Trophoblast cell (in vitro differentiated cells and primary cell): ENCODE measurements at regions not wholly inside any gene's neighbourhood (a gene's known extent, or its start where the extent isn't known, plus 50 kb on each side); places are given as distances from the start of the nearest gene placed in this dataset.

ENCODE experiments used
- DNase-seq, 2 donors: peaks; one replicate each; pipeline ENCODE4 v3.0.0-alpha.2; 2016
- H2AFZ ChIP-seq: 2 replicates; pipeline ENCODE4 v1.6.1; 2013; ENCODE audit warnings: low read length, moderate library complexity, mild to moderate bottlenecking; ENCODE audit not compliant: insufficient read depth, poor library complexity
- H2AK5ac ChIP-seq: 2 replicates; pipeline ENCODE4 v1.6.1; 2013; ENCODE audit warnings: mild to moderate bottlenecking, low read length
- H2BK120ac ChIP-seq: 2 replicates; pipeline ENCODE4 v1.6.1; 2013; ENCODE audit warnings: low read length, mild to moderate bottlenecking, moderate library complexity; ENCODE audit not compliant: insufficient read depth, poor library complexity
- H2BK12ac ChIP-seq: 2 replicates; pipeline ENCODE4 v1.6.1; 2013; ENCODE audit warnings: mild to moderate bottlenecking, low read length, moderate library complexity
- H2BK5ac ChIP-seq: 2 replicates; pipeline ENCODE4 v1.6.1; 2013; ENCODE audit warnings: low read length, low read depth, moderate library complexity, mild to moderate bottlenecking; ENCODE audit not compliant: poor library complexity
- H3K14ac ChIP-seq: 2 replicates; pipeline ENCODE4 v1.6.1; 2013; ENCODE audit warnings: mild to moderate bottlenecking, low read length
- H3K18ac ChIP-seq: 2 replicates; pipeline ENCODE4 v1.6.1; 2013; ENCODE audit warnings: mild to moderate bottlenecking, low read length
- H3K23ac ChIP-seq: 2 replicates; pipeline ENCODE4 v1.6.1; 2013; ENCODE audit warnings: low read length
- H3K27ac ChIP-seq: 2 replicates; pipeline ENCODE4 v1.5.1; 2013; ENCODE audit warnings: low read depth, mild to moderate bottlenecking, inconsistent platforms, low read length, moderate library complexity
- H3K27me3 ChIP-seq: 2 replicates; pipeline ENCODE4 v1.6.1; 2013; ENCODE audit warnings: inconsistent platforms, mild to moderate bottlenecking, low read length, moderate library complexity; ENCODE audit not compliant: insufficient read depth
- H3K36me3 ChIP-seq, 2 experiments: 1 replicate in 1 of 2; 2 replicates in 1 of 2; pipeline ENCODE4 v1.6.1; 2013; ENCODE audit warnings: low read length in 2 of 2, mild to moderate bottlenecking in 2 of 2, moderate library complexity in 1 of 2; ENCODE audit not compliant: insufficient read depth in 2 of 2, control insufficient read depth in 1 of 2
- H3K4ac ChIP-seq: 2 replicates; pipeline ENCODE4 v1.6.1; 2013; ENCODE audit warnings: low read depth, mild to moderate bottlenecking, low read length, moderate library complexity
- H3K4me1 ChIP-seq, 2 experiments: 1 replicate in 1 of 2; 2 replicates in 1 of 2; pipeline ENCODE4 v1.6.1; 2013; ENCODE audit warnings: low read length in 2 of 2, mild to moderate bottlenecking in 2 of 2, moderate library complexity in 1 of 2; ENCODE audit not compliant: insufficient read depth in 2 of 2, control insufficient read depth in 1 of 2
- H3K4me2 ChIP-seq: 2 replicates; pipeline ENCODE4 v1.6.1; 2013; ENCODE audit warnings: inconsistent platforms, mild to moderate bottlenecking, low read length, moderate library complexity
- H3K4me3 ChIP-seq: 2 replicates; pipeline ENCODE4 v1.5.1; 2013; ENCODE audit warnings: mild to moderate bottlenecking, low read depth, low read length, inconsistent platforms
- H3K79me1 ChIP-seq: one replicate; pipeline ENCODE4 v1.6.1; 2013; ENCODE audit warnings: low read length
- H3K79me2 ChIP-seq: 2 replicates; pipeline ENCODE4 v1.6.1; 2013; ENCODE audit warnings: low read length, mild to moderate bottlenecking; ENCODE audit not compliant: control insufficient read depth, insufficient read depth, poor library complexity
- H3K9ac ChIP-seq: 2 replicates; pipeline ENCODE4 v1.6.1; 2013; ENCODE audit warnings: mild to moderate bottlenecking, low read length
- H3K9me3 ChIP-seq: 2 replicates; pipeline ENCODE4 v1.6.1; 2013; ENCODE audit warnings: low read depth, mild to moderate bottlenecking, control low read depth, inconsistent platforms, low read length; ENCODE audit not compliant: insufficient read depth
- H4K12ac ChIP-seq: 2 replicates; pipeline ENCODE4 v1.6.1; 2013; ENCODE audit warnings: low read depth, mild to moderate bottlenecking, low read length, moderate library complexity
- H4K8ac ChIP-seq: 2 replicates; pipeline ENCODE4 v1.6.1; 2013; ENCODE audit warnings: low read depth, mild to moderate bottlenecking, low read length, moderate library complexity
- H4K91ac ChIP-seq: one replicate; pipeline ENCODE4 v1.6.1; 2013; ENCODE audit warnings: low read depth, mild to moderate bottlenecking, low read length, moderate library complexity
- WGBS: extraction: QIAGEN DNeasy Blood & Tissue Kit; methylation state at CpG from one replicate; pipeline ENCODE4 v1.1.7; 2013; ENCODE audit warnings: missing lambda C conversion rate; ENCODE audit not compliant: insufficient read length, insufficient coverage; ENCODE audit errors: extremely low coverage; 5-methylcytosine and 5-hydroxymethylcytosine counted together

DNA sequence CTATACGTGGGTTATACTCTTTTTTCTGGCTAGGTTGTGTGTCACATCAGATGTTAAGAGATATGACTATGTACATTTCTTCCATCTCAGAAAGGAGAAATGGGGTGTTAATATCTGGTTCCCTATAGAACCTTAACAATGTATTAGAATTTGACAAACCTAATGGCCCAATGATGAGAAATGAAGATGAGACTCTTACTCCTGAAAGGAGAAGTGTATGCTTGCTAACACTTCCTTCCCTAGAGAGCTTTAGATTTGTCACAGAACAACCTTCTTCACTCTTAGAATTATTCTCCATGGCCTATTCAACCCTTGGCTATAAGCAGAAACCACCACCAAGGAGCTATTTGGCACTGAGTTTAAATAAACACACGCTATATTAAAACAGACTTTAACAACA, 839.6 kb downstream of the GALC start:
- Histone ChIP-seq H2AFZ (no peak overlapping the region), H3K9ac (no peak overlapping the region), H3K36me3 (no peaks in the 10 kb centered on the region), H3K4ac (no peak overlapping the region), H3K14ac (no peak overlapping the region), H3K27me3 (no peaks in the 10 kb centered on the region), H3K27ac (no peak overlapping the region), H4K91ac (no peak overlapping the region), H3K23ac (no peak overlapping the region), H2BK12ac (no peak overlapping the region), H2BK5ac (no peak overlapping the region), H4K12ac (no peak overlapping the region), H3K4me3 (no peak overlapping the region), H2BK120ac (no peak overlapping the region), H3K4me1 (no peaks in the 10 kb centered on the region), H3K79me2 (no peaks in the 10 kb centered on the region), H3K9me3 (no peaks in the 10 kb centered on the region), H3K18ac (no peak overlapping the region), H3K4me2 (no peak overlapping the region), H4K8ac (no peak overlapping the region), H2AK5ac (no peak overlapping the region), H3K79me1 (no peaks in the 10 kb centered on the region)
- no peak for DNase-seq
- no CpG with 5 or more reads among the region's 2 CpGs for WGBS

DNA sequence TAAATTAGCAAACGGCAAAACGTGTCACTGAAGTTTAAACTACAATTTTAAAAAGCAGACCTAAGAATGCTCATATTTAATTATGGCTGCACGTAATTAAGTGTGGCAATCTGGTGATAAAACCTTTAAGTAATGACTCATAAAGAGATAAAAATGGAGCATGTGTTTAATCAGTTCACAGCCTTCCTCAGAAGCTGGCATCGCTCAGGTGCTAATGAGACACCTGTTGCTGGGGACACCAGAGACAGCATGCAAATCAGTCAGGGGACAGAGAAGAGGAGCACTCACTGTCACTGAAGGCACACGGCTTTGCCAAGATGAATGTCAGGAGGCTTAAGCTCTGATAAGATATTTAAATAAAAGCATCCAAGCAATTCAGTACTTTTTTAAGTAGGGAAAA, 840.3 kb downstream of the GALC start:
- Histone ChIP-seq H2AFZ (no peak overlapping the region), H3K79me2 (no peaks in the 10 kb centered on the region), H3K27me3 (no peaks in the 10 kb centered on the region), H4K8ac (no peak overlapping the region), H3K9me3 (no peaks in the 10 kb centered on the region), H3K18ac (no peak overlapping the region), H3K23ac (no peak overlapping the region), H3K14ac (no peak overlapping the region), H2BK120ac (no peak overlapping the region), H3K4me1 (no peaks in the 10 kb centered on the region), H3K4me3 (no peak overlapping the region), H3K4me2 (no peak overlapping the region), H3K9ac (no peak overlapping the region), H2BK12ac (no peak overlapping the region), H3K4ac (no peak overlapping the region), H3K27ac (no peak overlapping the region), H3K79me1 (no peaks in the 10 kb centered on the region), H4K12ac (no peak overlapping the region), H4K91ac (no peak overlapping the region), H2AK5ac (no peak overlapping the region), H2BK5ac (no peak overlapping the region), H3K36me3 (no peaks in the 10 kb centered on the region)
- no CpG with 5 or more reads among the region's 5 CpGs for WGBS
- no peak for DNase-seq

DNA sequence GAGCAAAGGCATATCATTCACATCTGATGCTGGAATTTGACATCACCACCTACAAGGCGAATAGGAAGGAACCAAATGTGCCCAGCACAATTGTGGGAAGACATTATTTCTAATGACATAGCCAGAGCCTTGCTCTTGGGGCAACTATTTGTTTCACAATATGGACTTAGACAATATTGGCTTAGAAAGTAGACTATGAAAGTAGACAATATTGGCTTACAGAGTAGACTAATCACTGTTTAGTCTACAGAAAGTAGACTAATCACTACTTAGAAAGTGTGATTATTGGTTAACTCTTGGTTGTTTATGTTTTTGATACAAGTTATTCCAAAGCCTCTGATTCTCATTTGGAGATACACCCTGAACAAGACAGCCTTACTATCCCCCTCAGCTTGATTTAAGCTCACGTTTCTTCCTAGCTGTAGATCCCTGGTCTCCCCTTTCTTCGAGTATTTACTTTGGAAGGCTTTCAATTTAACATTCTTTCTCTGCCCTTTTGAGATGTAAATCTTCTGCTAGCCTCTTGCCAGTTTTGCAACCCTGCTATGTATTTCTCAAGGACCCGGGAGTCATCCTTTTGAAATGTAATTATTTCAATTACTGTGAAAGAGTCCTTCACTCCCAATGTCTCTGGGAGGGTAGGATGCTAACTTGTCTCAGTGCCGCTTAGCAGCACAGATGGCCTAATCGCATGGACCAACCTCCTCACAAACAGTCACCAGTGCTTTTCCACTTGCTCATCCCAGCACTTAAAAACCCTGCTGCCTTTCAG, 843.2 kb downstream of the GALC start:
- Histone ChIP-seq H4K91ac (no peak overlapping the region), H3K14ac (no peak overlapping the region), H2BK5ac (no peak overlapping the region), H3K4me1 (no peaks in the 10 kb centered on the region), H2AK5ac (no peak overlapping the region), H3K23ac (no peak overlapping the region), H3K27ac (no peak overlapping the region), H2BK12ac (no peak overlapping the region), H3K9me3 (no peaks in the 10 kb centered on the region), H4K12ac (no peak overlapping the region), H3K4ac (no peak overlapping the region), H3K36me3 (no peaks in the 10 kb centered on the region), H2BK120ac (no peak overlapping the region), H3K4me2 (no peak overlapping the region), H3K79me2 (no peaks in the 10 kb centered on the region), H3K4me3 (no peak overlapping the region), H3K27me3 (no peaks in the 10 kb centered on the region), H3K18ac (no peak overlapping the region), H4K8ac (no peak overlapping the region), H3K9ac (no peak overlapping the region), H2AFZ (no peak overlapping the region), H3K79me1 (no peaks in the 10 kb centered on the region)
- DNase-seq, result peak in 1 of 2 donors; percentile 3
- no CpG with 5 or more reads among the region's 6 CpGs for WGBS

DNA sequence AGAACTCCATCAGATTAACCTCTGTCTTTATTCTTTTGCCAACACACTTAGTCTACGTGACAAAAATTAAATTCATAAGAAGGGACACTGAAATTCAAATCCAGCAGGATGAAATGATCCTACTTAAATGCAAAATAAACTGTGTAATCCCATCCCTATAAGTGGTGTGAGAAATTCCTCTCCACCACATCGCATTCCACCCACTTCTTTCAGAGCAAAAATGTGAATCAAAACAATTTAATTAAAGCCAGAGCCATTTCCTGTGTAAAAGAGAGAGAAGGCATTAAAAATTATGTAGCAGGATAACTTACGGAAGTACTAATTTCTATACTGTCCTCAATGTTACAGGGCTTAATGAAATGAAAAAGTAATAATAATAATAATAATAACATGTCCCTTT, 844.3 kb downstream of the GALC start:
- H3K36me3 ChIP-seq, result no peaks in the 10 kb centered on the region

More for the DNA sequence above, 844.3 kb downstream of the GALC start:
- Histone ChIP-seq H2AFZ (no peak overlapping the region), H3K27me3 (no peaks in the 10 kb centered on the region), H2BK5ac (no peak overlapping the region), H2AK5ac (no peak overlapping the region), H3K9ac (no peak overlapping the region), H2BK120ac (no peak overlapping the region), H4K8ac (no peak overlapping the region), H3K14ac (no peak overlapping the region), H2BK12ac (no peak overlapping the region), H3K4me3 (no peak overlapping the region), H3K4ac (no peak overlapping the region), H3K9me3 (no peaks in the 10 kb centered on the region), H3K79me1 (no peaks in the 10 kb centered on the region), H3K18ac (no peak overlapping the region), H3K4me1 (no peaks in the 10 kb centered on the region), H3K27ac (no peak overlapping the region), H3K4me2 (no peak overlapping the region), H3K79me2 (no peaks in the 10 kb centered on the region), H4K12ac (no peak overlapping the region), H4K91ac (no peak overlapping the region), H3K23ac (no peak overlapping the region)
- no peak for DNase-seq
- no CpG with 5 or more reads among the region's 3 CpGs for WGBS
